ENCODE measurements at regions not wholly inside any gene's neighbourhood (a gene's known extent, or its start where the extent isn't known, plus 50 kb on each side); places are given as distances from the start of the nearest gene placed in this dataset.

DNA sequence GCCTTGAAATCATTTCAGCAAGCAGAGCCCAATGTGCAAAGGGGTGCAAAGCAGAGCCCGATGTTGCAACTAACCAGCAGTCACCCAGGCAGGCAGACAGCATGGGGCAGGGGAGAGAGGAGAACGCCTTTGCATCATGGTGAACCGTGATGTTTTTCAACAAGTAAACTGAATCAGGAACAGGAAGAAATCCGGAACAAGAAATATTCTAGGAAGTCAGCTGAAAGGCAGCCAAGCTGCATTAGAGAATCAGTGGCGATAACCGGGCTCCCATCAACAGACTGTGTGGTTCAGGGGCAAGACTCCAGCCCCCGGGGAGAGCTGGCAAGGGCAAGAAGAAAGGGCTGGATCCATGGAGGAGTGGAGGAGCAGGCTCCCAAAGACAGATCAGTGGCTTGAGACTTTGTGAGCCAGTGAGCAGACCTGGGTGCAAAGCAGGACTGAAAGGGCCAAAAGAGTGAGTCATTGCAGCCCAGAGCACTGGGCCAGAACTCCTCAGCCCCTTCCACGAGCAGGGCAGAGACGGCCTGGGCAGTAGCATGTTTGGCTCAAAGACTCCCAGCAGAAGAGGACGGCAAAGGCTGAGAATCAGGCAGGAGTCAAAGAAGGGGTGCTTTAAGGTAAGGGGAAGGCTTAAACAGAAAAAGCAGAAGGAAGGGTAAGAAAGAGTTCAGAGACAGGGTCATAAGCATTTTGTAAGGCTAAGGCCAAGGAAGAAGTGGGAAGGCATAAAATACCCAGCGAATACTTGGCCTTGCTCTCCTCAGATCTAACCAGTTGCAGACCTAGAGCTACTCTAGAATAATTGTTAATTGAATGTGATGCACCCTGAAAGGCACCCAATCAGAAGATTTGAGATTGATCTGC is 155.0 kb downstream of the SETD4 start:
- Mint-ChIP-seq H3K9me3 (no peaks in the 10 kb centered on the region), H3K4me1 (no peaks in the 10 kb centered on the region), H3K4me3 (no peak overlapping the region), H3K27ac (no peak overlapping the region), H3K27me3 (ENCODE audit: low read depth in 2 of 2) (peaks cover 14 to 32% of the 10 kb centered on the region in 2 donors), H3K36me3 (no peaks in the 10 kb centered on the region)
- Histone ChIP-seq H3K27ac (ENCODE audit: low read length) (no peak overlapping the region), H3K4me1 (ENCODE audit: control insufficient read depth, insufficient read depth, low read length) (no peaks in the 10 kb centered on the region), H3K9me3 (ENCODE audit: control insufficient read depth, insufficient read depth, low read length) (no peaks in the 10 kb centered on the region), H3K27me3 (ENCODE audit: control insufficient read depth, insufficient read depth, low read length) (no peaks in the 10 kb centered on the region), H3K36me3 (ENCODE audit: control insufficient read depth, insufficient read depth, low read length) (no peaks in the 10 kb centered on the region), H3K4me3 (ENCODE audit: low read length) (no peak overlapping the region)
- DNase-seq (no peak), ATAC-seq (no peak)
- intact Hi-C loops (cut with micrococcal nuclease) = no loop called here
- WGBS (ENCODE audit: insufficient coverage) = 80% methylated on average over 11 of the region's 11 CpGs
- no peak for TF ChIP-seq CTCF (IDR thresholded peaks at IDR 0.05)

GRCh38 chr21:35900539-35900938 is 159.8 kb downstream of the SETD4 start:
- ATAC-seq = no peak
- Histone ChIP-seq H3K4me3 (ENCODE audit: low read length) (no peak overlapping the region), H3K36me3 (ENCODE audit: control insufficient read depth, insufficient read depth, low read length) (no peaks in the 10 kb centered on the region), H3K27me3 (ENCODE audit: control insufficient read depth, insufficient read depth, low read length) (no peaks in the 10 kb centered on the region), H3K4me1 (ENCODE audit: control insufficient read depth, insufficient read depth, low read length) (no peaks in the 10 kb centered on the region), H3K9me3 (ENCODE audit: control insufficient read depth, insufficient read depth, low read length) (no peaks in the 10 kb centered on the region), H3K27ac (ENCODE audit: low read length) (no peak overlapping the region)
- Mint-ChIP-seq H3K36me3 (no peaks in the 10 kb centered on the region), H3K9me3 (no peaks in the 10 kb centered on the region), H3K4me3 (no peak overlapping the region), H3K27ac (no peak overlapping the region), H3K4me1 (no peaks in the 10 kb centered on the region), H3K27me3 (ENCODE audit: low read depth in 2 of 2) (peaks cover 16 to 34% of the 10 kb centered on the region in 2 donors)
- no peak for TF ChIP-seq CTCF (IDR thresholded peaks at IDR 0.05)
- WGBS (ENCODE audit: insufficient coverage) = 88% methylated on average over 4 of the region's 4 CpGs
- intact Hi-C loops (cut with micrococcal nuclease) = no loop called here
- no peak for DNase-seq

GRCh38 chr21:35896060-35896459 is 164.3 kb downstream of the SETD4 start:
- no peak for ATAC-seq
- TF ChIP-seq CTCF (IDR thresholded peaks at IDR 0.05) = no peak
- Mint-ChIP-seq H3K4me1 (no peaks in the 10 kb centered on the region), H3K36me3 (no peaks in the 10 kb centered on the region), H3K27me3 (ENCODE audit: low read depth in 2 of 2) (peaks cover 4 to 22% of the 10 kb centered on the region in 2 donors), H3K27ac (no peak overlapping the region), H3K9me3 (no peaks in the 10 kb centered on the region), H3K4me3 (no peak overlapping the region)
- H3K27ac ChIP-seq (ENCODE audit: low read length) = no peak overlapping the region
- H3K27me3 ChIP-seq (ENCODE audit: control insufficient read depth, insufficient read depth, low read length) = no peaks in the 10 kb centered on the region
- intact Hi-C loops (cut with micrococcal nuclease) = no loop called here
- H3K4me3 ChIP-seq (ENCODE audit: low read length) = no peak overlapping the region
- no peak for DNase-seq
- H3K9me3 ChIP-seq (ENCODE audit: control insufficient read depth, insufficient read depth, low read length) = no peaks in the 10 kb centered on the region
- no peaks in the 10 kb centered on the region for H3K36me3 ChIP-seq (ENCODE audit: control insufficient read depth, insufficient read depth, low read length)
- WGBS (ENCODE audit: insufficient coverage) = 64% methylated on average over 3 of the region's 3 CpGs
- H3K4me1 ChIP-seq (ENCODE audit: control insufficient read depth, insufficient read depth, low read length) = no peaks in the 10 kb centered on the region

- Mint-ChIP-seq H3K4me1 (no peaks in the 10 kb centered on the region), H3K9me3 (no peaks in the 10 kb centered on the region), H3K27me3 (ENCODE audit: low read depth in 2 of 2) (peaks cover 8 to 22% of the 10 kb centered on the region in 2 donors), H3K27ac (no peak overlapping the region), H3K4me3 (no peak overlapping the region), H3K36me3 (no peaks in the 10 kb centered on the region)
- H3K9me3 ChIP-seq (ENCODE audit: control insufficient read depth, insufficient read depth, low read length) = no peaks in the 10 kb centered on the region
- H3K4me1 ChIP-seq (ENCODE audit: control insufficient read depth, insufficient read depth, low read length) = no peaks in the 10 kb centered on the region
- intact Hi-C loops (cut with micrococcal nuclease) = no loop called here
- H3K36me3 ChIP-seq (ENCODE audit: control insufficient read depth, insufficient read depth, low read length) = no peaks in the 10 kb centered on the region
- TF ChIP-seq CTCF (IDR thresholded peaks at IDR 0.05) = no peak
- ATAC-seq (no peak), DNase-seq (no peak)
- no peak overlapping the region for H3K27ac ChIP-seq (ENCODE audit: low read length)
- H3K4me3 ChIP-seq (ENCODE audit: low read length) = no peak overlapping the region
- no peaks in the 10 kb centered on the region for H3K27me3 ChIP-seq (ENCODE audit: control insufficient read depth, insufficient read depth, low read length)
- no CpG with 5 or more reads among the region's 2 CpGs for WGBS (ENCODE audit: insufficient coverage)
These were observed 164.7 kb downstream of the SETD4 start for GRCh38 chr21:35895598-35895997.

All from natural killer cell (primary cell).